Muscle layer of duodenum (tissue), 2 donors: ENCODE measurements at regions not wholly inside any gene's neighbourhood (a gene's known extent, or its start where the extent isn't known, plus 50 kb on each side); places are given as distances from the start of the nearest gene placed in this dataset.

ENCODE experiments used
- H3K27ac ChIP-seq: one replicate; pipeline ENCODE4 v1.7.0; 2013; ENCODE audit warnings: mild to moderate bottlenecking, low read length
- H3K27me3 ChIP-seq: one replicate; pipeline ENCODE4 v1.7.0; 2013; ENCODE audit warnings: low read depth, mild to moderate bottlenecking, control low read depth, low read length
- H3K36me3 ChIP-seq, 2 donors: one replicate each; pipeline ENCODE4 v1.7.0; 2013; ENCODE audit warnings: low read length in 2 of 2, control low read depth in 1 of 2, mild to moderate bottlenecking in 1 of 2; ENCODE audit not compliant: insufficient read depth in 2 of 2, control insufficient read depth in 1 of 2
- H3K4me1 ChIP-seq, 2 donors: one replicate each; pipeline ENCODE4 v1.7.0; 2013; ENCODE audit warnings: low read length in 2 of 2, mild to moderate bottlenecking in 2 of 2, control low read depth in 1 of 2, moderate library complexity in 1 of 2; ENCODE audit not compliant: insufficient read depth in 2 of 2, control insufficient read depth in 1 of 2
- H3K4me3 ChIP-seq, 2 donors: one replicate each; pipeline ENCODE4 v1.7.0; 2013; ENCODE audit warnings: low read length in 2 of 2, low read depth in 1 of 2, mild to moderate bottlenecking in 1 of 2
- H3K9me3 ChIP-seq, 2 donors: one replicate each; pipeline ENCODE4 v1.7.0; 2013; ENCODE audit warnings: low read length in 2 of 2, control low read depth in 1 of 2, mild to moderate bottlenecking in 1 of 2; ENCODE audit not compliant: control insufficient read depth in 1 of 2
- donor health status: healthy.

DNA sequence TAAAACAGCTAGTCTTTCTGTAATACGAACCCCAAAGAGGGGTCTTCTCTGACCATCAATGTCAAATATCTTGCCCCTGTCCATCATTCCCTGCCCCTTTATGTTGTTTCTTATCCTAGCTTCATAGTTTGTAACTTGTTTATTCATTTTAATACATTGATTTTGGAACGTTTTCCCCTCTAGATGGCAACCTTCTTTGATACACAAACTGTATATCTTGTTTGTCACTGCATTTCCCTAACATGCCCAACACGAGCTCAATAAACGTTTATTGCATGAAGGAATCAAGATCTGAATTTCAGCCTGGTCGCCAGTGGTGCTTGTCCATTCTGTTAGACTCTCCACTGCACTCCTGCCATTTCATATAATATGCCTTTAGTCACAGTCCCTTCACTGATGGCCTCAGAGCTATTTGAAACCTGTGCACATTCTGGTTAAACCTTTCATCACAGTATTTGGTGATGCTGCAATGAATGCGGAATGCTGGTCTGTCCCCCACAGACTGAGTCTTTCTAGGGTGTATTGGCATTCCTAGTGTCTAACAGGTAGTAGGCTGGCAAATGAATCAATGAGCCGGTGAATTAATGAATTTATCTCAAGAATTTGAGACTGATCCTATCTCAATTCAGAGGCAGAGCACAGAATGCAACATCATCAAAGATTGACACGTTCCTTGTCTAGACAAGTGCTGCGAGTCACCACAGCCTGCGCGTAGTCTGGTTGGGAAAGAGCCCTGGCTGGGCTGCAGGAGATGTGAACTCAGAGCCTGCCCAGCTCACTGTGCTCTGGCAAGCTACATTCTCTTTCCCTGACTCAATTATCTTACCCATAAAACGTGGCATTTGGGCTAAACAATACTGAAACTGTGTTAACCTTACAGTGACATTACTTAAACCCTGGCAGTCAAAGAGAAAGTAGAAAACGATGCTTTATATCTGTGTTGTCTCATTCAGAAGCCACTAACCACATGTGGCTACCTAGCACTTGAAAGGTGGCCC, 55.2 kb upstream of the FRMD4A start:
- Histone ChIP-seq H3K27me3 (no peaks in the 10 kb centered on the region), H3K4me1 (no peaks in the 10 kb centered on the region), H3K27ac (no peak overlapping the region), H3K36me3 (no peaks in the 10 kb centered on the region), H3K4me3 (no peak overlapping the region), H3K9me3 (peaks cover 0 to 2% of the 10 kb centered on the region in 2 donors)

DNA sequence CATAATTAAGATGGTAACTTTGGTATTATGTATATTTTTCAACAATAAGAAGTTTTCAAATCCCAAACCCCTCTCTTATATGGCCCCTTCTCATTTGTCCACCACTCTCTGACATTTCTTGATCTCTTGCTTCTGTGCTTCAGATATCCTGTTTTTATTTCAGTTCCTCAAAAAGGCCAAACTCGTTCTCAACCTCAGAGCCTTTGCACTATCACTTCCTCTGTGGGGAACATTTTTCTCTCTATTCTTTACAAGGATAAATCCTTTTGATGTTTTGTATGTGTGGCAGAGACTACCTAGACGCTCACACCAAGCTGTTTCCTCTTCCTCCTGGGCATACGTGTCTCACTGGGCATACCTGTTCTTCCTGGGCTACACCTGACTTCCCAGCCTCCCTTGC, 54.2 kb upstream of the FRMD4A start:
- H3K4me1 ChIP-seq = no peaks in the 10 kb centered on the region
- H3K27me3 ChIP-seq = no peaks in the 10 kb centered on the region
- H3K4me3 ChIP-seq = no peak overlapping the region
- no peak overlapping the region for H3K27ac ChIP-seq
- no peaks in the 10 kb centered on the region for H3K36me3 ChIP-seq
- H3K9me3 ChIP-seq = peaks cover 0 to 2% of the 10 kb centered on the region in 2 donors

DNA sequence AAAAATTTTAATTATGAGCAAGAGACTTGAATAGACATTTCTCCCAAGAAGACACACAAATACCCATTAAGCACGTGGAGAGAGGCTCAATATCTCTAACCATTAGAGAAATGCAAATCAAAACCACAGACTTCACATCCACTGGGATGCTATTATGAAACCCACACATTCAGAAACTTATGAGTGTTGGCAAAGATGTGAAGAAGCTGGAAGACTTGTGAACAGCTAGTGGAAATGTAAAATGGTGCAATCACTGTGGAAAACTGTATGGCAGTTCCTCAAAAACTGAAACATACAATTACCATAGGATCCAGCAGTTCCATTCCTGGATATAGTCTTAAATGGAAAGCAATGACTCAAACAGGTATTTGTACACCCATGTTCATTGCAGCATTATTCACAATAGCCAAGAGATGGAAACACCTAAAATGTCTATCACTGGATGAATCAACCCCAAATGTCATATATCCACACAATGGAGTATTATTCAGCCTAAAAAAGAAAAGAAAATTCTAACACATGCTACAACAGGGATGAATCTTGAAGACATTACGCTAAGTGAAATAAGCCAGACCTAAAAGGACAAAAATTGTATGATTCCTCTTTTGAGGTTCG, 53.5 kb upstream of the FRMD4A start:
- H3K27ac ChIP-seq = no peak overlapping the region
- H3K4me3 ChIP-seq = no peak overlapping the region
- peaks cover 0 to 2% of the 10 kb centered on the region in 2 donors for H3K9me3 ChIP-seq
- H3K4me1 ChIP-seq = no peaks in the 10 kb centered on the region
- H3K27me3 ChIP-seq = no peaks in the 10 kb centered on the region
- no peaks in the 10 kb centered on the region for H3K36me3 ChIP-seq

DNA sequence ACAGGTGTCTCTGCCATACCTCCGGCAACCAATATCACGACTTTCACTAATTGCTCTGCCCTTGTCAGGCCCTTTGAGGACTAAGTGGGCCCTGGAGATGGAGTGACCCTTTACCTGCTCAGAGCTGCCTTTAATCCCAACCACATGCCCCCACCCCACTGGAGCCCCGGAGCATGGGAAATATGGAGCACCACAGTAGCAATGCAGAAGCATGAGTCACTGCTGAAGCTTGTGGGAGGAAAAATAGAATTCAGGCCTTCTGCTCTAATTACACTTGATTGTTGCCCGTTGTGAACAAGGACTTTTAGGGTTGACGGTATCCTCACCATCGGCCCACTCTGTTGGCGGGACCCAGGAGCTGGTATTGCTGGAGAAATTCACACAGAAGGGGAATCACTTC, 52.5 kb upstream of the FRMD4A start:
- Histone ChIP-seq H3K27ac (no peak overlapping the region), H3K27me3 (no peaks in the 10 kb centered on the region), H3K9me3 (peaks cover 0 to 2% of the 10 kb centered on the region in 2 donors), H3K4me3 (no peak overlapping the region), H3K36me3 (no peaks in the 10 kb centered on the region), H3K4me1 (no peaks in the 10 kb centered on the region)

DNA sequence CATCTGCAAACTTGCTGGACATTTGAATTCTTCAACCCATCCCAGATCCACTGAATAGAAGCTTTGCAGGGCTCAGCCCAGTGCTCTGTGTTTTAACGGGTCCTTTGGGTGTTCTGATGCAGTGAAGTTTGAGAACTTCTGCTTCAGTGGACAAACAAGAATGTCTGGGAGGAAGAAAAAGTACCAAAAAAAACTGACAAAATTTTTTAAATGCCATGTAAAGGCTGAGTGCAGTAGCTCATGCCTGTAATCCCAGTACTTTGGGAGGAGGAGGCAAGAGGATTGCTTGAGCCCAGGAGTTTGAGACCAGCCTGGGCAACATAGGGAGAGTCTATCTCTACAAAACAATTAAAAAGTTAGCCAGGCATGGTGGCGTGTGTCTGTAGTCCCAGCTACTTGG, 51.8 kb upstream of the FRMD4A start:
- H3K36me3 ChIP-seq = no peaks in the 10 kb centered on the region
- H3K27me3 ChIP-seq = no peaks in the 10 kb centered on the region
- H3K9me3 ChIP-seq = peaks cover 0 to 2% of the 10 kb centered on the region in 2 donors
- no peak overlapping the region for H3K4me3 ChIP-seq
- H3K27ac ChIP-seq = no peak overlapping the region
- H3K4me1 ChIP-seq = no peaks in the 10 kb centered on the region

DNA sequence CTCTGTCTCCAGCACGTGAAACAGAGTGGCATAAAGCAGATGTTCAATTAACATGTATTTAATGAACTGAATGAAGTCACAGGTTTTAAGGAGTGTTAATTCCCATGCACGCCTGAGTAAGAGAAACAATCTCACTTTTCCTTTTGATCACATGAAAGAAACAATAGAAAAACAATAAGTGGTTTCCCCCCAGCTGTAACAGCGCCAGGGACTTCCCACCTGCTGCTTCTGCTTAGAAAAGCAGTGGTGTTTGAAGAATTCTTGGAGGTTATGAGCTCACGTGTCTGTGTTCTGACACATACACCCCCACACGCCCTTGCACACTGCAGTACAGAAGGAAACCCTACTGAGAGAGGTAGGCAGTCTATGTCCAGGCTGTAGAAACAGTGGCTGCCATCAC, 51.3 kb upstream of the FRMD4A start:
- Histone ChIP-seq H3K4me1 (no peaks in the 10 kb centered on the region), H3K9me3 (peaks cover 0 to 2% of the 10 kb centered on the region in 2 donors), H3K27me3 (no peaks in the 10 kb centered on the region), H3K27ac (no peak overlapping the region), H3K4me3 (no peak overlapping the region), H3K36me3 (no peaks in the 10 kb centered on the region)

DNA sequence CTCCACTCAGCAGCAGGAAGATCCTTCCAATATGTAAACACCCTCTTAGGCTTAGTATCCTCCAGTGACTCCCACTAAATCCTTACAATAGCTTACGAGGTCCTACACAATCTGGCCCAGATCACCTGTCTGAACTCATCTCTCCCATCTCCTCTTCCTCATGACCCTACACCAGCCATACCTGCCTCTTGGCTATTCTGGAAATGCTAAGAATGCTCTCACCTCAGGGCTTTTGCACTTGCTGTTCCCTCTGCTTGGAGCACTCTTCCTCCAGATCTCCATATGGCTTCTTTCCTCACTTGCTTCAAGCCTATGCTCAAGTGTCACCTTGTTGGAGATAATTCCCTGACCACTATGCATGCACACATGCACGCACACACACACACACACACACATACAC, 50.8 kb upstream of the FRMD4A start:
- H3K27ac ChIP-seq = no peak overlapping the region
- no peak overlapping the region for H3K4me3 ChIP-seq
- H3K36me3 ChIP-seq = no peaks in the 10 kb centered on the region
- peaks cover 0 to 2% of the 10 kb centered on the region in 2 donors for H3K9me3 ChIP-seq
- H3K4me1 ChIP-seq = no peaks in the 10 kb centered on the region
- no peaks in the 10 kb centered on the region for H3K27me3 ChIP-seq

DNA sequence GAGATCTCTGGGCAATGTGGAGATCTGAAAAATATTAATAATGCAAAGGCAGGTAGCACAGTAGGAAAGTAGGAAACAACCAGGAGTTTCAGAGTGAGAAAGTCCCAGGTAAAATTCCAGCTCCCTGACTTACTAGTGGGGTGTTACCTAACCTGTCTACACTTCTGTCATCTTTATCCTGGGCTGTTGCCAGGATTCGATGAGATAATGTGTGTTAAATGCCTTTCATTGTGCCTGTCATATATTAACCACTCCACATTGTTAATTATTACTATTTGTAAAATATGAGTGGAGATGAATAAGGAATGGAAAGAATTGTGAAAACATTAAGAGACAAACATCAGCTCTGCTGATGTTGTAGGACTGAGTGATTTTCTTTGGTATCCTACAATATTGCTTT, 50.0 kb upstream of the FRMD4A start:
- Histone ChIP-seq H3K27me3 (no peaks in the 10 kb centered on the region), H3K9me3 (peaks cover 0 to 2% of the 10 kb centered on the region in 2 donors), H3K36me3 (no peaks in the 10 kb centered on the region), H3K27ac (no peak overlapping the region), H3K4me3 (no peak overlapping the region), H3K4me1 (no peaks in the 10 kb centered on the region)
